ENCODE measurements at regions not wholly inside any gene's neighbourhood (a gene's known extent, or its start where the extent isn't known, plus 50 kb on each side); places are given as distances from the start of the nearest gene placed in this dataset.

GRCh38 chr4:45869184-45869583 lies 254.7 kb downstream of the GABRG1 start:
- no peak for TF ChIP-seq POLR2AphosphoS5 (IDR thresholded peaks at IDR 0.05)
- no peak for TF ChIP-seq POLR2A (IDR thresholded peaks at IDR 0.05)
- TF ChIP-seq EP300 (IDR thresholded peaks at IDR 0.05; ENCODE audit: low read depth) = no peak
- no peak for TF ChIP-seq CTCF (IDR thresholded peaks at IDR 0.05)
- no peaks in the 10 kb centered on the region for H3K27me3 ChIP-seq
- DNase-seq = no peak
- no peak overlapping the region for H3K4me3 ChIP-seq
- in situ Hi-C loops (cut with MboI; ENCODE audit: low pct_ligation_motif_present in 1 of 4, low pct_unique_long_range_greater_than_20kb in 1 of 4, low sequenced_read_pairs in 3 of 4) (no loop called here), intact Hi-C loops (cut with DNase I; ENCODE audit: low total_unique reads) (no loop called here)
- no peaks in the 10 kb centered on the region for H3K9me3 ChIP-seq
- H3K4me1 ChIP-seq = peaks cover 0 to 6% (median 0%) of the 10 kb centered on the region in 4 donors
- no peak overlapping the region for H3K27ac ChIP-seq
- no peaks in the 10 kb centered on the region for H3K36me3 ChIP-seq
- 34 to 42% methylated on average over 3 of the region's 3 CpGs for WGBS, 2 donors (ENCODE audit: low coverage in 1 of 2)

GRCh38 chr4:45865781-45866180 lies 258.1 kb downstream of the GABRG1 start:
- Histone ChIP-seq H3K27ac (no peak overlapping the region), H3K4me3 (no peak overlapping the region), H3K9me3 (no peaks in the 10 kb centered on the region), H3K36me3 (no peaks in the 10 kb centered on the region), H3K27me3 (no peaks in the 10 kb centered on the region), H3K4me1 (peaks cover 0 to 6% (median 0%) of the 10 kb centered on the region in 4 donors)
- intact Hi-C loops (cut with DNase I; ENCODE audit: low total_unique reads) (no loop called here), in situ Hi-C loops (cut with MboI; ENCODE audit: low pct_ligation_motif_present in 1 of 4, low pct_unique_long_range_greater_than_20kb in 1 of 4, low sequenced_read_pairs in 3 of 4) (no loop called here)
- TF ChIP-seq CTCF (IDR thresholded peaks at IDR 0.05) = no peak
- TF ChIP-seq POLR2AphosphoS5 (IDR thresholded peaks at IDR 0.05) = no peak
- no peak for TF ChIP-seq EP300 (IDR thresholded peaks at IDR 0.05; ENCODE audit: low read depth)
- no peak for TF ChIP-seq POLR2A (IDR thresholded peaks at IDR 0.05)
- no peak for DNase-seq
- WGBS, 2 donors (ENCODE audit: low coverage in 1 of 2) = 44 to 63% methylated on average over 2 of the region's 2 CpGs

- Histone ChIP-seq H3K4me1 (no peaks in the 10 kb centered on the region), H3K27me3 (no peaks in the 10 kb centered on the region), H3K9me3 (no peaks in the 10 kb centered on the region), H3K4me3 (no peak overlapping the region), H3K36me3 (no peaks in the 10 kb centered on the region), H3K27ac (no peak overlapping the region)
- DNase-seq = no peak
- 90% methylated on average over 2 of the region's 2 CpGs; no CpG with 5 or more reads in 1 of the 2 donors for WGBS, 2 donors (ENCODE audit: low coverage in 1 of 2)
- in situ Hi-C loops (cut with MboI; ENCODE audit: low pct_ligation_motif_present in 1 of 4, low pct_unique_long_range_greater_than_20kb in 1 of 4, low sequenced_read_pairs in 3 of 4) = no loop called here
- no peak for TF ChIP-seq EP300 (IDR thresholded peaks at IDR 0.05; ENCODE audit: low read depth)
- intact Hi-C loops (cut with DNase I; ENCODE audit: low total_unique reads) = no loop called here
These were observed 268.0 kb downstream of the GABRG1 start for GRCh38 chr4:45855857-45856256.

- Histone ChIP-seq H3K4me1 (no peaks in the 10 kb centered on the region), H3K27ac (no peak overlapping the region), H3K36me3 (no peaks in the 10 kb centered on the region), H3K9me3 (no peaks in the 10 kb centered on the region), H3K4me3 (no peak overlapping the region), H3K27me3 (no peaks in the 10 kb centered on the region)
- TF ChIP-seq CTCF (IDR thresholded peaks at IDR 0.05) (no peak), POLR2AphosphoS5 (IDR thresholded peaks at IDR 0.05) (no peak), EP300 (IDR thresholded peaks at IDR 0.05; ENCODE audit: low read depth) (no peak), POLR2A (IDR thresholded peaks at IDR 0.05) (no peak)
- intact Hi-C loops (cut with DNase I; ENCODE audit: low total_unique reads) (no loop called here), in situ Hi-C loops (cut with MboI; ENCODE audit: low pct_ligation_motif_present in 1 of 4, low pct_unique_long_range_greater_than_20kb in 1 of 4, low sequenced_read_pairs in 3 of 4) (no loop called here)
- no peak for DNase-seq
- 78 to 82% methylated on average over 1 of the region's 1 CpG for WGBS, 2 donors (ENCODE audit: low coverage in 1 of 2)
These were observed 277.8 kb downstream of the GABRG1 start for GRCh38 chr4:45846016-45846415.

GRCh38 chr4:45841791-45842190 lies 282.1 kb downstream of the GABRG1 start:
- intact Hi-C loops (cut with DNase I; ENCODE audit: low total_unique reads) (no loop called here), in situ Hi-C loops (cut with MboI; ENCODE audit: low pct_ligation_motif_present in 1 of 4, low pct_unique_long_range_greater_than_20kb in 1 of 4, low sequenced_read_pairs in 3 of 4) (no loop called here)
- Histone ChIP-seq H3K4me3 (no peak overlapping the region), H3K36me3 (no peaks in the 10 kb centered on the region), H3K27me3 (no peaks in the 10 kb centered on the region), H3K4me1 (no peaks in the 10 kb centered on the region), H3K9me3 (no peaks in the 10 kb centered on the region), H3K27ac (no peak overlapping the region)
- WGBS, 2 donors (ENCODE audit: low coverage in 1 of 2) = 31 to 43% methylated on average over 2 of the region's 2 CpGs
- no peak for TF ChIP-seq CTCF (IDR thresholded peaks at IDR 0.05)
- no peak for TF ChIP-seq POLR2AphosphoS5 (IDR thresholded peaks at IDR 0.05)
- TF ChIP-seq POLR2A (IDR thresholded peaks at IDR 0.05) = no peak
- no peak for DNase-seq
